NCI-H2227 (cell line): ENCODE measurements at regions not wholly inside any gene's neighbourhood (a gene's known extent, or its start where the extent isn't known, plus 50 kb on each side); places are given as distances from the start of the nearest gene placed in this dataset.

Source experiments
- DNase-seq: peaks from one replicate; lab custom pipeline; 2025; ENCODE audit not compliant: unreplicated experiment; lab: John Stamatoyannopoulos, UW

- no peak for DNase-seq
Measured at GRCh38 chr6:114404339-114404955, 61.6 kb upstream of the HS3ST5 start.

- no peak for DNase-seq
Measured at GRCh38 chr6:114403858-114404257, 61.0 kb upstream of the HS3ST5 start.

GRCh38 chr6:114398481-114398880 is 55.7 kb upstream of the HS3ST5 start:
- DNase-seq, result no peak
